Colonic mucosa (tissue), 4 donors: ENCODE measurements at regions not wholly inside any gene's neighbourhood (a gene's known extent, or its start where the extent isn't known, plus 50 kb on each side); places are given as distances from the start of the nearest gene placed in this dataset.

ENCODE experiments used
- DNase-seq: peaks from one replicate; pipeline ENCODE4 v3.0.0-alpha.2; 2020
- H3K27ac ChIP-seq: fragments of 200-600 bp; one replicate; pipeline ENCODE4 v1.8.0; 2021
- H3K27me3 ChIP-seq: fragments of 200-600 bp; one replicate; pipeline ENCODE4 v1.8.0; 2021
- H3K36me3 ChIP-seq: fragments of 200-600 bp; one replicate; pipeline ENCODE4 v1.8.0; 2021
- H3K4me1 ChIP-seq: fragments of 200-600 bp; one replicate; pipeline ENCODE4 v1.8.0; 2021; ENCODE audit warnings: mild to moderate bottlenecking
- H3K4me3 ChIP-seq: fragments of 200-600 bp; one replicate; pipeline ENCODE4 v1.8.0; 2021
- H3K9ac ChIP-seq, 2 donors: one replicate each; pipeline ENCODE4 v1.7.0; 2013; ENCODE audit warnings: control low read depth in 2 of 2, low read depth in 2 of 2, low read length in 2 of 2
- H3K9me3 ChIP-seq: fragments of 200-600 bp; one replicate; pipeline ENCODE4 v1.8.0; 2021
- CTCF ChIP-seq: fragments of 200-600 bp; IDR thresholded peaks from one replicate; pipeline ENCODE4 v1.8.0; 2022; ENCODE audit warnings: antibody characterized with exemption, mild to moderate bottlenecking
- intact Hi-C: fragments of 100-400 bp; cut with DNase I; formaldehyde crosslinking; loops from one replicate; pipeline ENCODE4 v1.14.1; 2022
- donor health status: healthy.
- donor health status: DM: no; HTN: no; CAD: no.
- donor health status: DM: no; HTN: no; CAD: no.

GRCh38 chr13:76239031-76239680 is 603.0 kb downstream of the LMO7 start:
- no peaks in the 10 kb centered on the region for H3K9me3 ChIP-seq
- H3K4me3 ChIP-seq, result no peak overlapping the region
- no peak overlapping the region for H3K27ac ChIP-seq
- DNase-seq, result no peak
- no peaks in the 10 kb centered on the region for H3K4me1 ChIP-seq
- H3K9ac ChIP-seq, result no peak overlapping the region
- no peak for TF ChIP-seq CTCF
- H3K36me3 ChIP-seq, result no peaks in the 10 kb centered on the region
- no peaks in the 10 kb centered on the region for H3K27me3 ChIP-seq
- intact Hi-C loops, result no loop called here

GRCh38 chr13:76231522-76232167 is 595.5 kb downstream of the LMO7 start:
- Histone ChIP-seq H3K27me3 (no peaks in the 10 kb centered on the region), H3K9me3 (no peaks in the 10 kb centered on the region), H3K4me1 (no peaks in the 10 kb centered on the region), H3K36me3 (no peaks in the 10 kb centered on the region), H3K27ac (no peak overlapping the region), H3K4me3 (no peak overlapping the region), H3K9ac (no peak overlapping the region)
- intact Hi-C loops, result no loop called here
- no peak for TF ChIP-seq CTCF
- no peak for DNase-seq

GRCh38 chr13:76229281-76229680 is 593.2 kb downstream of the LMO7 start:
- H3K27ac ChIP-seq, result no peak overlapping the region
- TF ChIP-seq CTCF, result no peak
- H3K9ac ChIP-seq, result no peak overlapping the region
- H3K27me3 ChIP-seq, result no peaks in the 10 kb centered on the region
- no peaks in the 10 kb centered on the region for H3K36me3 ChIP-seq
- H3K9me3 ChIP-seq, result no peaks in the 10 kb centered on the region
- no peak for DNase-seq
- H3K4me1 ChIP-seq, result no peaks in the 10 kb centered on the region
- H3K4me3 ChIP-seq, result no peak overlapping the region
- intact Hi-C loops, result no loop called here

DNA sequence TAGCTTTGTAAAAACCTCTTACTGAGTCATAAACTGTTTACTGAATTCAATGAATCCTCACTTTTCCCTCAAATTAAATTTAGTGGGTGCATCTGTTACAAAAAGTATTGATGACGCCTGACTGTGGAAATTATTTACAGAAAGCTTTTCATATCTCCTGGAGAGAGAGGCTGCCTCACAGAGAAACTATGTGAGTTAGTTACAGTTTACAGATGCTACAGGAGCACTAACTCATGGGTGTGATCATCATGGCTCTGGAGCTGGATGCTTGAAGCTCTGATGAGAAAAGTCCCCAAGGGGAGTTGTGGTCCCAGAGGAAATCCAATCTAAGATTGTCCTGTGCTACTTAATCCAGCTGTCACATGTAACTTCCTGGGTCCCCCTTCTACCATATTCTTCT is 590.8 kb downstream of the LMO7 start:
- no peaks in the 10 kb centered on the region for H3K9me3 ChIP-seq
- H3K4me1 ChIP-seq, result no peaks in the 10 kb centered on the region
- TF ChIP-seq CTCF, result no peak
- H3K4me3 ChIP-seq, result no peak overlapping the region
- H3K27ac ChIP-seq, result no peak overlapping the region
- no peaks in the 10 kb centered on the region for H3K27me3 ChIP-seq
- DNase-seq, result no peak
- intact Hi-C loops, result no loop called here
- H3K9ac ChIP-seq, result no peak overlapping the region
- no peaks in the 10 kb centered on the region for H3K36me3 ChIP-seq

DNA sequence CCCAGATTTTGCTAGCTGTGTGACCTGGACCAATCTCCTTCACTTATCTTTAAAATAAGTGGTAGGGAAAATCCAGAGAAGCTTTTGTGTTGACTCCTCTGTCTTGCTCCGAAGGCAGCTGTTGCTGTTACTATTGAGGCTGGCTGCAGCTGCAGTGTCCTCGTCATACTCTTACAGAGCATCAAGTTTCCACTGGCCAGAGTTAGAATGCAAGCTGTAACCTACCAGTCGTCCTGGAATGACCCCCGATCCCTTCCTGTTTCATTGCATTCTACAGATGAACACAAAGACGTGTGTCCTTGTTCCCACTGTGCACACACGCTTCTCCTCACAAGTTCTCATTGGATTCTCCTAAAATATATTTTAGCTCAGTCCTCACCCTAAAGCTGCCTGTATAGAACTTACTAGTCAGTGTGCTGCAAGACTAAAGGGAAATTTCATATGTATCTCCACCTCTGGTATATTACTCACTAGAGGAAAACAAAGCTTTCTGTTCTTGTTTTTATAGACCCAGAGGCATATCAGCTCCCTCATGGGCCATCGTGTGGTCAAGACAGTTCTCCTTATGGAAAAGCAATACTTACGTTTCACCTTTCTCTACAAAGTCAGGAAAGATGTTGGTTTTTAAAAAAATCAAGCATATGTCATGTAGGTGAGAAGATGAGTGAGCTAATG is 589.8 kb downstream of the LMO7 start:
- no peak overlapping the region for H3K4me3 ChIP-seq
- TF ChIP-seq CTCF, result no peak
- intact Hi-C loops, result no loop called here
- DNase-seq, result no peak
- H3K36me3 ChIP-seq, result no peaks in the 10 kb centered on the region
- no peak overlapping the region for H3K27ac ChIP-seq
- no peaks in the 10 kb centered on the region for H3K27me3 ChIP-seq
- no peaks in the 10 kb centered on the region for H3K4me1 ChIP-seq
- no peak overlapping the region for H3K9ac ChIP-seq
- no peaks in the 10 kb centered on the region for H3K9me3 ChIP-seq
